HCT116 (cell line): ENCODE measurements at regions not wholly inside any gene's neighbourhood (a gene's known extent, or its start where the extent isn't known, plus 50 kb on each side); places are given as distances from the start of the nearest gene placed in this dataset.

Experiments used
- SRF ChIP-seq: IDR thresholded peaks from 2 replicates; pipeline ENCODE4 v1.6.1; 2012; ENCODE audit warnings: low read depth
- TF ChIP-seq, protein P1 (sequence below): IDR thresholded peaks from 2 replicates; pipeline ENCODE4 v1.6.1; 2012
- TF ChIP-seq, protein P2 (sequence below): IDR thresholded peaks from 2 replicates; pipeline ENCODE4 v1.6.1; 2012
- TF ChIP-seq, protein P3 (sequence below), 3 experiments: fragments of 200-600 bp in 1 of 3; sonication (generic) in 1 of 3; IDR thresholded peaks in 2 of 3; conservative IDR thresholded peaks in 1 of 3; 2 replicates each; pipeline ENCODE4 v1.5.1; 2012 to 2017; ENCODE audit warnings: low read depth in 2 of 3, low read length in 2 of 3, antibody characterized with exemption in 1 of 3, borderline replicate concordance in 1 of 3, control low read depth in 1 of 3, mild to moderate bottlenecking in 1 of 3, mixed read lengths in 1 of 3, mixed run types in 1 of 3, moderate library complexity in 1 of 3; ENCODE audit not compliant: insufficient read depth in 1 of 3

DNA sequence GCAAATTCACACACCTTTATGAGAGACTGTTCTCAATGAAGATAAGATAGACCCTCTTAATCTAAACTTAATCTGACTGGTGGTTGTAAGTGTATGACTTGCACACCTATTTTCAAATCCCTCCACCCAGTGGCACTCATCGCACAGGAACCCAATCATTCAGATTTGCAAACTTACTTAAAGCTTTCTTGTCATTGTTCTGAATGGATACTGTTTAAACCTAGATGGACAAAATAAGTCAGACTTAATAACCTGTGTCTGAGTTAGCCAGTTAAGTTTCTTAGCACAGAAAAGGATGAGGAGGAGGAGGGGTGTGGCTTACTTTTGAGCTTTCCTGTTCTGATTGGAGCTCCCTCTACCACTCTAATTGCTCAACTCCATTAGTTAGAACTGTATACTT lies 252.4 kb upstream of the CCNH start:
- TF ChIP-seq, protein P1, sequence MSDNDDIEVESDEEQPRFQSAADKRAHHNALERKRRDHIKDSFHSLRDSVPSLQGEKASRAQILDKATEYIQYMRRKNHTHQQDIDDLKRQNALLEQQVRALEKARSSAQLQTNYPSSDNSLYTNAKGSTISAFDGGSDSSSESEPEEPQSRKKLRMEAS, result no peak
- no peak for TF ChIP-seq SRF
- TF ChIP-seq, protein P2, sequence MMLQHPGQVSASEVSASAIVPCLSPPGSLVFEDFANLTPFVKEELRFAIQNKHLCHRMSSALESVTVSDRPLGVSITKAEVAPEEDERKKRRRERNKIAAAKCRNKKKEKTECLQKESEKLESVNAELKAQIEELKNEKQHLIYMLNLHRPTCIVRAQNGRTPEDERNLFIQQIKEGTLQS, result no peak
- TF ChIP-seq, protein P3, sequence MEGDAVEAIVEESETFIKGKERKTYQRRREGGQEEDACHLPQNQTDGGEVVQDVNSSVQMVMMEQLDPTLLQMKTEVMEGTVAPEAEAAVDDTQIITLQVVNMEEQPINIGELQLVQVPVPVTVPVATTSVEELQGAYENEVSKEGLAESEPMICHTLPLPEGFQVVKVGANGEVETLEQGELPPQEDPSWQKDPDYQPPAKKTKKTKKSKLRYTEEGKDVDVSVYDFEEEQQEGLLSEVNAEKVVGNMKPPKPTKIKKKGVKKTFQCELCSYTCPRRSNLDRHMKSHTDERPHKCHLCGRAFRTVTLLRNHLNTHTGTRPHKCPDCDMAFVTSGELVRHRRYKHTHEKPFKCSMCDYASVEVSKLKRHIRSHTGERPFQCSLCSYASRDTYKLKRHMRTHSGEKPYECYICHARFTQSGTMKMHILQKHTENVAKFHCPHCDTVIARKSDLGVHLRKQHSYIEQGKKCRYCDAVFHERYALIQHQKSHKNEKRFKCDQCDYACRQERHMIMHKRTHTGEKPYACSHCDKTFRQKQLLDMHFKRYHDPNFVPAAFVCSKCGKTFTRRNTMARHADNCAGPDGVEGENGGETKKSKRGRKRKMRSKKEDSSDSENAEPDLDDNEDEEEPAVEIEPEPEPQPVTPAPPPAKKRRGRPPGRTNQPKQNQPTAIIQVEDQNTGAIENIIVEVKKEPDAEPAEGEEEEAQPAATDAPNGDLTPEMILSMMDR (IDR thresholded peaks at IDR 0.05 in 2 of 3, conservative IDR thresholded peaks at IDR 0.05 in 1 of 3; ENCODE audit: borderline replicate concordance in 1 of 3, insufficient read depth in 1 of 3, low read depth in 2 of 3, low read length in 2 of 3), result no peak
